K562 (cell line): ENCODE measurements at regions not wholly inside any gene's neighbourhood (a gene's known extent, or its start where the extent isn't known, plus 50 kb on each side); places are given as distances from the start of the nearest gene placed in this dataset.

Source experiments
- ATAC-seq: fragments of 200-7000 bp; cut with Tn5 transposase; 3 replicates; pipeline ENCODE4 v1.9.1; 2020; ENCODE audit warnings: moderate library complexity
- BruUV-seq: library from RNA; stranded (reverse); fragments of 400-500 nt; replicated peaks from 2 replicates; lab custom pipeline; 2021; lab: Mats Ljungman, UMichigan
- CTCF ChIA-PET: fragments of 300-600 bp; formaldehyde crosslinking; extraction: SDS; loops from one replicate; lab custom pipeline; 2021; ENCODE audit warnings: low intra/inter-chr PET ratio; lab: Yijun Ruan, JAX
- POLR2A ChIA-PET: fragments of 300-600, 350-650 bp; sonication (Branson Sonifier 250); formaldehyde crosslinking; extraction: SDS; loops from one replicate; lab custom pipeline; 2021; ENCODE audit warnings: antibody characterized with exemption, inconsistent platforms; lab: Yijun Ruan, JAX
- DNase-seq, 4 experiments: peaks; one replicate each; pipeline versions ENCODE4 v3.0.0 to v3.0.0-alpha.2; 2011 to 2018; ENCODE audit warnings: low spot score in 3 of 4, mixed read lengths in 3 of 4; ENCODE audit errors: extremely low read depth in 1 of 4
- FAIRE-seq: peaks from 2 replicates; lab custom pipeline; 2011; peaks lifted over from hg19 to GRCh38; lab: Jason Lieb, UNC
- H2AFZ ChIP-seq: 2 replicates; pipeline ENCODE4 v1.6.0; 2011; ENCODE audit warnings: low read depth, low read length, control low read depth, inconsistent platforms
- H3K27ac ChIP-seq: fragments of 200-600 bp; 3 replicates; pipeline ENCODE4 v1.8.0; 2011; ENCODE audit warnings: low read depth, mild to moderate bottlenecking, control low read depth, inconsistent platforms, low read length, moderate library complexity, mixed read lengths; ENCODE audit errors: extremely low read depth
- H3K27me3 ChIP-seq, 2 experiments: fragments of 300-600 bp in 1 of 2; 2 replicates in 1 of 2; 3 replicates in 1 of 2; pipeline versions ENCODE4 v1.6.0 to v1.8.0; 2011; ENCODE audit warnings: inconsistent platforms in 2 of 2, low read length in 2 of 2, mild to moderate bottlenecking in 1 of 2, mixed read lengths in 1 of 2, moderate library complexity in 1 of 2; ENCODE audit not compliant: control insufficient read depth in 2 of 2, insufficient read depth in 2 of 2
- H3K36me3 ChIP-seq: fragments of 300-600 bp; 3 replicates; pipeline ENCODE4 v1.8.0; 2011; ENCODE audit warnings: mild to moderate bottlenecking, low read length, inconsistent platforms; ENCODE audit not compliant: control insufficient read depth, insufficient read depth
- H3K4me1 ChIP-seq, 2 experiments: fragments of 200-600 bp in 1 of 2; replicated peaks in 1 of 2; 2 replicates in 1 of 2; 3 replicates in 1 of 2; pipeline versions ENCODE4 v1.5.1 to v1.8.0; 2011; ENCODE audit warnings: inconsistent platforms in 2 of 2, low read length in 2 of 2, mild to moderate bottlenecking in 1 of 2, mixed read lengths in 1 of 2, moderate library complexity in 1 of 2; ENCODE audit not compliant: control insufficient read depth in 2 of 2, insufficient read depth in 2 of 2
- H3K4me2 ChIP-seq: 2 replicates; pipeline ENCODE4 v1.6.1; 2011; ENCODE audit warnings: low read length, control low read depth, inconsistent platforms, mixed read lengths; ENCODE audit not compliant: insufficient read depth
- H3K4me3 ChIP-seq: fragments of 200-600 bp; sonication (generic), shearing (Covaris generic); 2 replicates; pipeline ENCODE4 v1.5.1; 2016; ENCODE audit warnings: control low read depth, inconsistent platforms
- H3K79me2 ChIP-seq: fragments of 200-600 bp; 3 replicates; pipeline ENCODE4 v1.8.0; 2011; ENCODE audit warnings: low read length, inconsistent platforms; ENCODE audit not compliant: control insufficient read depth, insufficient read depth
- H3K9ac ChIP-seq, 2 experiments: 2 replicates each; pipeline versions ENCODE4 v1.6.0 to v1.6.1; 2011; ENCODE audit warnings: low read depth in 2 of 2, low read length in 2 of 2, control low read depth in 1 of 2, inconsistent platforms in 1 of 2, mild to moderate bottlenecking in 1 of 2, mixed read lengths in 1 of 2; ENCODE audit not compliant: insufficient read depth in 1 of 2
- H3K9me1 ChIP-seq: one replicate; pipeline ENCODE4 v1.6.0; 2011; ENCODE audit warnings: inconsistent platforms, mild to moderate bottlenecking, low read length, moderate library complexity; ENCODE audit not compliant: control insufficient read depth, insufficient read depth
- H3K9me3 ChIP-seq: replicated peaks from 2 replicates; pipeline ENCODE4 v1.5.1; 2011; ENCODE audit warnings: low read depth, low read length, inconsistent platforms; ENCODE audit not compliant: control insufficient read depth, insufficient read depth
- H4K20me1 ChIP-seq: replicated peaks from 2 replicates; pipeline ENCODE4 v1.6.1; 2011; ENCODE audit warnings: low read length, inconsistent platforms, mixed read lengths; ENCODE audit not compliant: control insufficient read depth, insufficient read depth
- CHD1 ChIP-seq: fragments of 200-600 bp; sonication (generic); IDR thresholded peaks from one replicate; pipeline ENCODE4 v1.6.1; 2012; ENCODE audit warnings: mild to moderate bottlenecking, moderate library complexity, low read length, inconsistent platforms
- DPF2 ChIP-seq: fragments of 450-650 bp; IDR thresholded peaks from 2 replicates; pipeline ENCODE4 v1.6.1; 2016
- HNRNPK ChIP-seq: fragments of 200-400 bp; formaldehyde crosslinking; IDR thresholded peaks from one replicate; pipeline ENCODE4 v1.6.1; 2018; ENCODE audit warnings: mild to moderate bottlenecking, low read depth, low read length; ENCODE audit not compliant: poor library complexity, severe bottlenecking
- PCBP1 ChIP-seq: fragments of 200-400 bp; formaldehyde crosslinking; IDR thresholded peaks from 2 replicates; pipeline ENCODE4 v1.6.1; 2018; ENCODE audit warnings: mild to moderate bottlenecking, low read depth, low read length; ENCODE audit not compliant: poor library complexity, severe bottlenecking
- PCBP2 ChIP-seq: fragments of 200-400 bp; formaldehyde crosslinking; IDR thresholded peaks from 2 replicates; pipeline ENCODE4 v1.6.1; 2018; ENCODE audit warnings: low read length, low read depth, mild to moderate bottlenecking, moderate library complexity; ENCODE audit not compliant: poor library complexity, severe bottlenecking
- RBBP5 ChIP-seq: fragments of 200-600 bp; sonication (generic); IDR thresholded peaks from 2 replicates; pipeline ENCODE4 v1.6.1; 2012; ENCODE audit warnings: borderline replicate concordance, mild to moderate bottlenecking, low read length, control low read depth, inconsistent platforms; ENCODE audit not compliant: insufficient read depth, poor library complexity, severe bottlenecking
- SETDB1 ChIP-seq: IDR thresholded peaks from one replicate; pipeline ENCODE4 v1.6.1; 2012; ENCODE audit warnings: low read length, control low read depth, inconsistent platforms
- USF2 ChIP-seq: sonication (generic); formaldehyde crosslinking; IDR thresholded peaks from 2 replicates; pipeline ENCODE4 v1.5.0; 2020; ENCODE audit warnings: missing genetic modification reagents
- ZBTB43 ChIP-seq: sonication (generic); formaldehyde crosslinking; IDR thresholded peaks from 2 replicates; pipeline ENCODE4 v1.8.0; 2023; ENCODE audit warnings: mild to moderate bottlenecking, missing genetic modification reagents
- in situ Hi-C: fragments of 300-500 bp; cut with MboI; formaldehyde crosslinking; loops from 4 replicates; pipeline ENCODE4 v1.15.0; 2018; ENCODE audit warnings: inconsistent platforms, mixed read lengths
- intact Hi-C: fragments of 100-400 bp; cut with micrococcal nuclease; formaldehyde crosslinking; loops from 2 replicates; pipeline ENCODE4 v1.14.2; 2022

- intact Hi-C loops (no loop called here), in situ Hi-C loops (no loop called here)
- FAIRE-seq: no peak
- H3K36me3 ChIP-seq: no peaks in the 10 kb centered on the region
- TF ChIP-seq PCBP2: peak; percentile 98
- no peak for TF ChIP-seq SETDB1
- TF ChIP-seq HNRNPK: peak; percentile 85
- no peak for TF ChIP-seq ZBTB43 (CRISPR knock-in tag)
- TF ChIP-seq PCBP1: peak; percentile 92
- TF ChIP-seq DPF2: no peak
- TF ChIP-seq CHD1: no peak
- no peak for TF ChIP-seq USF2 (CRISPR knock-in tag)
- no peak for TF ChIP-seq RBBP5
- H3K9me3 ChIP-seq: no peaks in the 10 kb centered on the region
- POLR2A ChIA-PET: no interaction called here
- H3K27me3 ChIP-seq: no peaks in the 10 kb centered on the region
- BruUV-seq: no TSS peak
- H2AFZ ChIP-seq: no peak overlapping the region
- no peak overlapping the region for H3K27ac ChIP-seq
- no peak for DNase-seq
- H3K79me2 ChIP-seq: no peaks in the 10 kb centered on the region
- no peak overlapping the region for H3K4me2 ChIP-seq
- H3K9me1 ChIP-seq: no peaks in the 10 kb centered on the region
- no peaks in the 10 kb centered on the region for H4K20me1 ChIP-seq
- H3K4me3 ChIP-seq: no peak overlapping the region
- CTCF ChIA-PET: no interaction called here
- no peak for ATAC-seq
- H3K4me1 ChIP-seq: no peaks in the 10 kb centered on the region
- H3K9ac ChIP-seq: no peak overlapping the region
Measured at GRCh38 chr6:50635429-50635828, 77.9 kb upstream of the TFAP2D start.
